ENCODE measurements at regions not wholly inside any gene's neighbourhood (a gene's known extent, or its start where the extent isn't known, plus 50 kb on each side); places are given as distances from the start of the nearest gene placed in this dataset.

DNA sequence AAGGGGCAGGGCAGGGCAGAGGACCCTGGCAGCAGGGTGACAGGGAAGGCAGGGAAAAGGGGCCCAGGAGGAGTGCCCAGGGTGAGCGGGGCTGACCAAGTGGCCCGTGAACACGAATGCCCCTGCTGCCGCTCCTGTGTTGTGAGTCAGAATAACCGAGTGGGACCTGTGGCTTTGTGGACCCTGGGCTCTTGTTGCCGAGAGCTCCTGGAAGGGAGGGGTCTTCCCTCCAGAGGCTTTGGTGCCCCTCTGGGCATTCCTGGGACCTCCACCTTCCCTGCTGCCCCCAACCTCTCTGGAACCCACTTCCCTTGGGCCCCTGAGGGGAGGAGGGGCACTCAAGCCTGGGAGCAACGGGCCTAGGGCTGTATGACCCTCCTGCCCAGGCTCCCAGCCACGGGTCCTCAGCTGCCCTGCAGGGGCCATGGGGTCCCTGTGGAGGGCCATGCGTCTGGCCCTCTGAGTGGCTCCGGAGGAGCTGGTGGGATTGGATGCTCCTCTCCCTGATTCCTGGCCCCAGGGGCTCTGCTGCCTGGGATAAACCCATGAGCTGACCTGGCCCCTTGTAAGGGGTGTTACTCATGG, 319.4 kb downstream of the TMEM121 start:
- TF ChIP-seq, protein P1, sequence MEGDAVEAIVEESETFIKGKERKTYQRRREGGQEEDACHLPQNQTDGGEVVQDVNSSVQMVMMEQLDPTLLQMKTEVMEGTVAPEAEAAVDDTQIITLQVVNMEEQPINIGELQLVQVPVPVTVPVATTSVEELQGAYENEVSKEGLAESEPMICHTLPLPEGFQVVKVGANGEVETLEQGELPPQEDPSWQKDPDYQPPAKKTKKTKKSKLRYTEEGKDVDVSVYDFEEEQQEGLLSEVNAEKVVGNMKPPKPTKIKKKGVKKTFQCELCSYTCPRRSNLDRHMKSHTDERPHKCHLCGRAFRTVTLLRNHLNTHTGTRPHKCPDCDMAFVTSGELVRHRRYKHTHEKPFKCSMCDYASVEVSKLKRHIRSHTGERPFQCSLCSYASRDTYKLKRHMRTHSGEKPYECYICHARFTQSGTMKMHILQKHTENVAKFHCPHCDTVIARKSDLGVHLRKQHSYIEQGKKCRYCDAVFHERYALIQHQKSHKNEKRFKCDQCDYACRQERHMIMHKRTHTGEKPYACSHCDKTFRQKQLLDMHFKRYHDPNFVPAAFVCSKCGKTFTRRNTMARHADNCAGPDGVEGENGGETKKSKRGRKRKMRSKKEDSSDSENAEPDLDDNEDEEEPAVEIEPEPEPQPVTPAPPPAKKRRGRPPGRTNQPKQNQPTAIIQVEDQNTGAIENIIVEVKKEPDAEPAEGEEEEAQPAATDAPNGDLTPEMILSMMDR (conservative IDR thresholded peaks at IDR 0.05; ENCODE audit: low read depth, low read length): no peak
- no peak for TF ChIP-seq EZH2 (IDR thresholded peaks at IDR 0.05; ENCODE audit: low read length, unreplicated experiment)
